Astrocyte (in vitro differentiated cells and primary cell): ENCODE measurements at regions not wholly inside any gene's neighbourhood (a gene's known extent, or its start where the extent isn't known, plus 50 kb on each side); places are given as distances from the start of the nearest gene placed in this dataset.

Experiments used
- EZH2 ChIP-seq: IDR thresholded peaks from 2 replicates; pipeline ENCODE4 v1.6.1; 2012; ENCODE audit warnings: mild to moderate bottlenecking, low read length, inconsistent platforms; ENCODE audit not compliant: insufficient read depth
- TF ChIP-seq, protein P1 (sequence below): IDR thresholded peaks from 2 replicates; pipeline ENCODE4 v1.5.1; 2011; ENCODE audit warnings: low read depth, mild to moderate bottlenecking, inconsistent platforms, low read length, moderate library complexity; ENCODE audit not compliant: insufficient read depth

DNA sequence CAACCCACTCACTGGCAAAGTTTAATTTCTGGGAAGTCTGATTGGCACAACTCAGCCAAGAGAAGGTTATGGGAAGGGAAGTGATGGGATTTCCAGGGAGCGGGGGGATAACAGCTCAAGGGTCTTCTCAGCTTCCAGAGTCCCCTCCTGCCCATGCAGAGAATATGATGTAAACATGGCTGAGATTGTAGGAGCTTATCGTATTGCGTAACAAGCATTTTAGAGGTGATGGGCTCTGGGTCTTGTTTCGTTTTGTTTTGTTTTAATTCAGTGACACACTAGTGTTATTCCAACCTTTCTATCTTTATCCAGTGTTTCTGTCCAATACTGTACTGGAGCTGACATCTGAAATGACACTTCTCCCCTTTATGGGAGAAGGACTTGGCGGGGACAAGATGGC, 762.1 kb upstream of the TMEM132C start:
- TF ChIP-seq, protein P1, sequence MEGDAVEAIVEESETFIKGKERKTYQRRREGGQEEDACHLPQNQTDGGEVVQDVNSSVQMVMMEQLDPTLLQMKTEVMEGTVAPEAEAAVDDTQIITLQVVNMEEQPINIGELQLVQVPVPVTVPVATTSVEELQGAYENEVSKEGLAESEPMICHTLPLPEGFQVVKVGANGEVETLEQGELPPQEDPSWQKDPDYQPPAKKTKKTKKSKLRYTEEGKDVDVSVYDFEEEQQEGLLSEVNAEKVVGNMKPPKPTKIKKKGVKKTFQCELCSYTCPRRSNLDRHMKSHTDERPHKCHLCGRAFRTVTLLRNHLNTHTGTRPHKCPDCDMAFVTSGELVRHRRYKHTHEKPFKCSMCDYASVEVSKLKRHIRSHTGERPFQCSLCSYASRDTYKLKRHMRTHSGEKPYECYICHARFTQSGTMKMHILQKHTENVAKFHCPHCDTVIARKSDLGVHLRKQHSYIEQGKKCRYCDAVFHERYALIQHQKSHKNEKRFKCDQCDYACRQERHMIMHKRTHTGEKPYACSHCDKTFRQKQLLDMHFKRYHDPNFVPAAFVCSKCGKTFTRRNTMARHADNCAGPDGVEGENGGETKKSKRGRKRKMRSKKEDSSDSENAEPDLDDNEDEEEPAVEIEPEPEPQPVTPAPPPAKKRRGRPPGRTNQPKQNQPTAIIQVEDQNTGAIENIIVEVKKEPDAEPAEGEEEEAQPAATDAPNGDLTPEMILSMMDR, result no peak
- TF ChIP-seq EZH2, result no peak
